Keratinocyte (primary cell): ENCODE measurements at regions not wholly inside any gene's neighbourhood (a gene's known extent, or its start where the extent isn't known, plus 50 kb on each side); places are given as distances from the start of the nearest gene placed in this dataset.

Source experiments
- EZH2 ChIP-seq: IDR thresholded peaks from one replicate; pipeline ENCODE4 v1.6.1; 2012; ENCODE audit warnings: inconsistent platforms, mild to moderate bottlenecking, low read length, moderate library complexity
- TF ChIP-seq, protein P1 (sequence below), 3 experiments: IDR thresholded peaks in 1 of 3; conservative IDR thresholded peaks in 1 of 3; optimal IDR thresholded peaks in 1 of 3; 2 replicates in 2 of 3; 3 replicates in 1 of 3; pipeline versions ENCODE3 to v1.5.1; 2011; ENCODE audit warnings: low read length in 3 of 3, mild to moderate bottlenecking in 3 of 3, moderate library complexity in 2 of 3, control low read depth in 1 of 3, inconsistent platforms in 1 of 3; ENCODE audit not compliant: insufficient read depth in 2 of 3; ENCODE audit errors: extremely low read depth in 1 of 3

GRCh38 chr1:164040754-164041153, 518.2 kb upstream of the PBX1 start:
- TF ChIP-seq, protein P1, sequence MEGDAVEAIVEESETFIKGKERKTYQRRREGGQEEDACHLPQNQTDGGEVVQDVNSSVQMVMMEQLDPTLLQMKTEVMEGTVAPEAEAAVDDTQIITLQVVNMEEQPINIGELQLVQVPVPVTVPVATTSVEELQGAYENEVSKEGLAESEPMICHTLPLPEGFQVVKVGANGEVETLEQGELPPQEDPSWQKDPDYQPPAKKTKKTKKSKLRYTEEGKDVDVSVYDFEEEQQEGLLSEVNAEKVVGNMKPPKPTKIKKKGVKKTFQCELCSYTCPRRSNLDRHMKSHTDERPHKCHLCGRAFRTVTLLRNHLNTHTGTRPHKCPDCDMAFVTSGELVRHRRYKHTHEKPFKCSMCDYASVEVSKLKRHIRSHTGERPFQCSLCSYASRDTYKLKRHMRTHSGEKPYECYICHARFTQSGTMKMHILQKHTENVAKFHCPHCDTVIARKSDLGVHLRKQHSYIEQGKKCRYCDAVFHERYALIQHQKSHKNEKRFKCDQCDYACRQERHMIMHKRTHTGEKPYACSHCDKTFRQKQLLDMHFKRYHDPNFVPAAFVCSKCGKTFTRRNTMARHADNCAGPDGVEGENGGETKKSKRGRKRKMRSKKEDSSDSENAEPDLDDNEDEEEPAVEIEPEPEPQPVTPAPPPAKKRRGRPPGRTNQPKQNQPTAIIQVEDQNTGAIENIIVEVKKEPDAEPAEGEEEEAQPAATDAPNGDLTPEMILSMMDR (optimal IDR thresholded peaks at IDR 0.05 in 1 of 3, IDR thresholded peaks at IDR 0.05 in 1 of 3, conservative IDR thresholded peaks at IDR 0.05 in 1 of 3; ENCODE audit: extremely low read depth in 1 of 3, insufficient read depth in 2 of 3, low read length in 3 of 3), result no peak
- no peak for TF ChIP-seq EZH2
